Spinal cord (tissue), 9 donors: ENCODE measurements at regions not wholly inside any gene's neighbourhood (a gene's known extent, or its start where the extent isn't known, plus 50 kb on each side); places are given as distances from the start of the nearest gene placed in this dataset.

ENCODE experiments used
- DNase-seq, 6 donors: peaks; one replicate each; pipeline versions ENCODE4 v3.0.0 to v3.0.0-alpha.2; 2013 to 2015; ENCODE audit warnings: low spot score in 6 of 6, low read depth in 4 of 6
- H3K27ac ChIP-seq: one replicate; pipeline ENCODE4 v1.5.1; 2013; ENCODE audit warnings: low read depth, low read length, control low read depth
- H3K27me3 ChIP-seq: one replicate; pipeline ENCODE4 v1.6.1; 2013; ENCODE audit warnings: low read length; ENCODE audit not compliant: control insufficient read depth, insufficient read depth
- H3K36me3 ChIP-seq: one replicate; pipeline ENCODE4 v1.6.1; 2013; ENCODE audit warnings: low read length; ENCODE audit not compliant: control insufficient read depth, insufficient read depth
- H3K4me1 ChIP-seq: one replicate; pipeline ENCODE4 v1.6.1; 2013; ENCODE audit warnings: low read length; ENCODE audit not compliant: control insufficient read depth, insufficient read depth
- H3K4me3 ChIP-seq: one replicate; pipeline ENCODE4 v1.5.1; 2013; ENCODE audit warnings: low read depth, low read length, control low read depth
- H3K9me3 ChIP-seq: one replicate; pipeline ENCODE4 v1.6.1; 2013; ENCODE audit warnings: low read length; ENCODE audit not compliant: control insufficient read depth, insufficient read depth
- WGBS: methylation state at CpG from one replicate; pipeline ENCODE4 v1.1.5; 2013; ENCODE audit warnings: missing lambda C conversion rate; ENCODE audit not compliant: insufficient coverage; 5-methylcytosine and 5-hydroxymethylcytosine counted together
- donor health status: healthy.

GRCh38 chr6:113597231-113597583 is 259.9 kb upstream of the MARCKS start:
- Histone ChIP-seq H3K4me3 (no peak overlapping the region), H3K27ac (peak overlapping the region; percentile 89), H3K27me3 (no peaks in the 10 kb centered on the region), H3K36me3 (no peaks in the 10 kb centered on the region), H3K4me1 (peaks cover 17% of the 10 kb centered on the region), H3K9me3 (no peaks in the 10 kb centered on the region)
- DNase-seq = no peak
- no CpG with 5 or more reads among the region's 1 CpG for WGBS

- WGBS = 100% methylated on average over 1 of the region's 3 CpGs
- H3K4me1 ChIP-seq = peaks cover 17% of the 10 kb centered on the region
- no peaks in the 10 kb centered on the region for H3K27me3 ChIP-seq
- no peak overlapping the region for H3K4me3 ChIP-seq
- no peaks in the 10 kb centered on the region for H3K9me3 ChIP-seq
- no peak overlapping the region for H3K27ac ChIP-seq
- no peaks in the 10 kb centered on the region for H3K36me3 ChIP-seq
- no peak for DNase-seq
These were observed 258.4 kb upstream of the MARCKS start for GRCh38 chr6:113598786-113599185.

DNA sequence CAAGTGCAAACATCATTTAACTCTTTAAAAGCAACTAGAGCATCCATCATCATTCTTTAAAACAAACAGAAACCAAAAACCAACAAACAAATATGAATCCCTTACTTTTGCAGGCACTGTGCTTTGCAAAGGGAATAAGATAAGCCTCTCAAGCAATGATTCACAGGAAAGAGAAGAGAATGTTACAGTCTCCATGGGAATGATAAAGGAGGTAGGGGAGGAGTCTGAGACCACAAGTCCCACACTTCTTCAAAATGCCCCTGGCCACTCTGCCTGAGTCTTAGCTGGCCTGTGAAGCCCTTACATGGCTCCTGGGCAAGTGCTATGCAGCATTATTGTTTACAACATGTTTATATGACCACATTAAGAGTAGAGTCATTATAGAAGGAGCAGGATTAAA is 257.7 kb upstream of the MARCKS start:
- no peak for DNase-seq
- no peaks in the 10 kb centered on the region for H3K27me3 ChIP-seq
- peaks cover 17% of the 10 kb centered on the region for H3K4me1 ChIP-seq
- H3K9me3 ChIP-seq = no peaks in the 10 kb centered on the region
- no peak overlapping the region for H3K4me3 ChIP-seq
- no peaks in the 10 kb centered on the region for H3K36me3 ChIP-seq
- no peak overlapping the region for H3K27ac ChIP-seq

DNA sequence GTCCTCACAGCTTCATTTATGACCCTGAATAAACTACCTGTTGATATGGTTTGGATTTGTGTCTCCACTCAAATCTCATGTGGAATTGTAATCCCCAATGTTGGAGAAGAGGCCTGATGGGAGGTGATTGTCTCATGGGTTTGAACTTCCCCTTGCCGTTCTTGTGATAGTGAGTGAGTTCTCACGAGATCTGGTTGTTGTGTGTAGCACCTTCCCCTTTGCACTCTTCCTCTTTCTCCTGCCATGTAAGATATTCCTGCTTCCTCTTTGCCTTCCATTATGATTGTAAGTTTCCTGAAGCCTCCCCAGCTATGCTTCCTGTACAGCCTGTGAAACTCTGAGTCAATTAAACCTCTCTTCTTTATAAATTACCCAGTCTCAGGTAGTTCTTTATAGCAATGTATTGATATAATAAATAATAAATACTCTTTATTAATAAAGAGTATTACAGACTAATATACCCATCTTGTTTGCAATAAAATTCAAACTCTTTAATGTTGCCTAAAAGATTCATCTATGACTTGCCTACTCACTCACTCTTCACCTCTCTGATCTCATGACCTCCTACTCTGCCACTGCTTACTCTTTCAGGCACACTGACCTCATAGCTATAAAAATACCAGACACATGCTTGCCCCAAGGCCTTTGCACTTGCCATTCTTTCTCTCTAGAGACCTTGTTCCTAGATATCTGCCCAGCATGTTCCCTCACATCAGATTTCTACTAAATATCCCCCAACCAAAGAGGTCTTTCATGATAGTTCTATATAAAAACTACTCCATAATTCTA is 256.4 kb upstream of the MARCKS start:
- no peak overlapping the region for H3K4me3 ChIP-seq

GRCh38 chr6:113607821-113608545 is 249.2 kb upstream of the MARCKS start:
- H3K9me3 ChIP-seq = no peaks in the 10 kb centered on the region
- WGBS = no CpG with 5 or more reads among the region's 2 CpGs
- no peak overlapping the region for H3K4me3 ChIP-seq

More for the DNA sequence above, 256.4 kb upstream of the MARCKS start:
- no peak for DNase-seq
- Histone ChIP-seq H3K27ac (no peak overlapping the region), H3K27me3 (no peaks in the 10 kb centered on the region), H3K36me3 (no peaks in the 10 kb centered on the region), H3K4me1 (peaks cover 12% of the 10 kb centered on the region), H3K9me3 (no peaks in the 10 kb centered on the region)
- no CpG with 5 or more reads among the region's 2 CpGs for WGBS

DNA sequence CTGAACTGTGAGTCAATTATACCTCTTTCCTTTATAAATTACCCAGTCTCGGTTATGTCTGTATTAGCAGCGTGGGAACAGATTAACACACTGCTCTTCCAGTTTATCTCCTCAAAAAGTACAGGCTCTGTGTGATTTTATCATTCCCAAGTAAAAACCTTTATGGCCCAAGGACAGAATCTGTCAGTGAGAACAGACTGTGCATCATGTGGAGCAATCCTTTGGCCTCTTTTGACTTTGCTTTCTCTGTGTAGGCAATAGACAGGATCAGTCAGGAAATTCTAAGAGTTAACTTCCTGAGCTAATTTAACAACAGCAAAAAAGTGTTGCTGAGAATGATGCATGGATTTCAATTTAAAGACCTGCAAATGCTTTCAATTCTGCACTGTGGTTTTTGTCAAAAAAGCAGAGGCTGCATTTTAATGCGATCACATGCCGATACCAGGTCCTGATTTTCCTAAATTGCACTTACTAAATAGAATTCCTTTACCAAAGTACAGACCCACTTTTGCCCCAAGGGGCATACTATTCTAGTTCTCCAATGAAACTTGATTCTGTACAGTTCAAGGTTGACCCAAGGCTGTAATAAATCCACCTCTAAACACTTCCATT is 246.7 kb upstream of the MARCKS start:
- H3K4me1 ChIP-seq = peaks cover 9% of the 10 kb centered on the region
- H3K36me3 ChIP-seq = no peaks in the 10 kb centered on the region
- H3K9me3 ChIP-seq = no peaks in the 10 kb centered on the region
- peak in 1 of 6 donors; percentile 25 for DNase-seq
- H3K27ac ChIP-seq = peak overlapping the region; percentile 81
- H3K4me3 ChIP-seq = no peak overlapping the region
- 69% methylated on average over 3 of the region's 4 CpGs for WGBS
- no peaks in the 10 kb centered on the region for H3K27me3 ChIP-seq

More at GRCh38 chr6:113607821-113608545, 249.2 kb upstream of the MARCKS start:
- no peak for DNase-seq
- Histone ChIP-seq H3K27ac (no peak overlapping the region), H3K36me3 (no peaks in the 10 kb centered on the region), H3K4me1 (peaks cover 9% of the 10 kb centered on the region), H3K27me3 (no peaks in the 10 kb centered on the region)

DNA sequence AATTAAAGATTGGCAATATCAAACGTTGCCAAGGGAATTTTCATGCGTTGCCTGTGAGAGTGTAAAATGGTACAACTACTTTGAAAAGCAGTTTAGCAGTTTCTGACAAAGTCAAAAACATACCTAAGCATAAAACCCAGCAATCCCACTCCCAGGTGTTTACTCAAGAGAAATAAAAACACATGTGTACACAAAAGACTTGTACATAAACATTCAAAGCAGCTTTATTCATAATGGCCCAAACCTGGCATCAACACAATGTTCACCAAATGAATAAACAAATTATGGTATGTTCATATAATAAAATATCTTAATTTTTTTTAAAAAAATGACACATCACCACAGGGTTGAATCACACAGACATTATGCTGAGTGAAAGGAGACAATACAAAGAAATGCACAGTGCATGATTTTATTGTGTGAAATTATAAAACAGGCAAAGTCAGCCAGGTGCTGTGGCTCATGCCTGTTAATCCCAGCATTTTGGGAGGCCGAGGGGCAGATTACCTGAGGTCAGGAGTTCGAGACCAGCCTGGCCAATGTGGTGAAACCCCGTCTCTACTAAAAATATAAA is 240.4 kb upstream of the MARCKS start:
- no peaks in the 10 kb centered on the region for H3K36me3 ChIP-seq
- no peaks in the 10 kb centered on the region for H3K9me3 ChIP-seq
- no peak overlapping the region for H3K4me3 ChIP-seq
- WGBS = 100% methylated on average over 2 of the region's 5 CpGs
- DNase-seq = no peak
- no peaks in the 10 kb centered on the region for H3K27me3 ChIP-seq
- peaks cover 2% of the 10 kb centered on the region for H3K4me1 ChIP-seq
- no peak overlapping the region for H3K27ac ChIP-seq

DNA sequence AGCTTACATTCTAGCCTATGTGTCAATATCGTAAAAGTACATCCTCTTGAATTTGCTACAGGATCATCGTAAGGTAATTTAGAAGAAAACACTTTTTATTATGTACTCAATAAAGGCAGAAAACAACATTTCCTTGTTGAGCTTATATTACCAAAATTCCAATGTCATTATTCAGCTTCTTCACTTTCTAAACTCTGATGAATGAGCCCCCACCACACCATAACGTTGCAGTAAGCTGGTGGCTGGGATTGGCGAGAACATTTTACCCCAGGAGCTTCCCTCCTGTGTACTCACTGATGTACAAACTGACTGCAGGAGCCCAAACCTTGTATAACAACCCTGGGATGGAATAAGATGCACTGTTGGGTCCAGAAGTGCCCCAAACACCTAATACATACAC is 238.1 kb upstream of the MARCKS start:
- Histone ChIP-seq H3K27ac (no peak overlapping the region), H3K27me3 (no peaks in the 10 kb centered on the region), H3K4me3 (no peak overlapping the region), H3K9me3 (no peaks in the 10 kb centered on the region), H3K36me3 (no peaks in the 10 kb centered on the region), H3K4me1 (no peaks in the 10 kb centered on the region)
- DNase-seq = no peak
- 100% methylated on average over 1 of the region's 4 CpGs for WGBS

GRCh38 chr6:113620386-113620785 is 236.8 kb upstream of the MARCKS start:
- Histone ChIP-seq H3K27me3 (no peaks in the 10 kb centered on the region), H3K36me3 (no peaks in the 10 kb centered on the region), H3K9me3 (no peaks in the 10 kb centered on the region), H3K27ac (no peak overlapping the region), H3K4me3 (no peak overlapping the region), H3K4me1 (no peaks in the 10 kb centered on the region)
- DNase-seq = no peak
- 60% methylated on average over 1 of the region's 2 CpGs for WGBS
